ENCODE measurements at regions not wholly inside any gene's neighbourhood (a gene's known extent, or its start where the extent isn't known, plus 50 kb on each side); places are given as distances from the start of the nearest gene placed in this dataset.

DNA sequence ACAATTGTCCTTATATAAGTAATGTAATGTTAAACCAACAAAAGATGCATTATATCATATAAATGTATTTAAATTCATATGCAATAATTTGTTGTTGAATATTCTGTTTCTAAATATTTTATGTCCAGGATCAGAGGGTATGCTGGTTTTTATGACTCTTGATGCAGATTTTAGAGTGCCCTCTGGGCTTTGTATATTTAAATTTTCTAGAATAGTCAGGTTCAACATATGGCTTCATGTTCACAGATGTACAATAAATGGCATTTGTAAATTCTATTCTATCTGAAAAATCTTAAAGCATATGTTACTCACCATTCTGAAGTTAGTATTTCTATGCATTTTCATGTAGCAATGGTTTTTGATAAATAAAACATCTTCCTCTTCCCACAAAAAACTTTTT lies 1555.4 kb downstream of the PCDH18 start:
- Histone ChIP-seq H3K27ac (no peak overlapping the region), H3K36me3 (no peaks in the 10 kb centered on the region), H3K9me3 (no peaks in the 10 kb centered on the region), H3K4me1 (no peaks in the 10 kb centered on the region), H3K4me3 (no peak overlapping the region), H3K27me3 (no peaks in the 10 kb centered on the region)
- intact Hi-C loops (cut with DNase I; ENCODE audit: low total_unique reads), result no loop called here
- TF ChIP-seq, protein P1, sequence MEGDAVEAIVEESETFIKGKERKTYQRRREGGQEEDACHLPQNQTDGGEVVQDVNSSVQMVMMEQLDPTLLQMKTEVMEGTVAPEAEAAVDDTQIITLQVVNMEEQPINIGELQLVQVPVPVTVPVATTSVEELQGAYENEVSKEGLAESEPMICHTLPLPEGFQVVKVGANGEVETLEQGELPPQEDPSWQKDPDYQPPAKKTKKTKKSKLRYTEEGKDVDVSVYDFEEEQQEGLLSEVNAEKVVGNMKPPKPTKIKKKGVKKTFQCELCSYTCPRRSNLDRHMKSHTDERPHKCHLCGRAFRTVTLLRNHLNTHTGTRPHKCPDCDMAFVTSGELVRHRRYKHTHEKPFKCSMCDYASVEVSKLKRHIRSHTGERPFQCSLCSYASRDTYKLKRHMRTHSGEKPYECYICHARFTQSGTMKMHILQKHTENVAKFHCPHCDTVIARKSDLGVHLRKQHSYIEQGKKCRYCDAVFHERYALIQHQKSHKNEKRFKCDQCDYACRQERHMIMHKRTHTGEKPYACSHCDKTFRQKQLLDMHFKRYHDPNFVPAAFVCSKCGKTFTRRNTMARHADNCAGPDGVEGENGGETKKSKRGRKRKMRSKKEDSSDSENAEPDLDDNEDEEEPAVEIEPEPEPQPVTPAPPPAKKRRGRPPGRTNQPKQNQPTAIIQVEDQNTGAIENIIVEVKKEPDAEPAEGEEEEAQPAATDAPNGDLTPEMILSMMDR (IDR thresholded peaks at IDR 0.05), result no peak
- TF ChIP-seq POLR2A (IDR thresholded peaks at IDR 0.05), result no peak
- no peak for DNase-seq

DNA sequence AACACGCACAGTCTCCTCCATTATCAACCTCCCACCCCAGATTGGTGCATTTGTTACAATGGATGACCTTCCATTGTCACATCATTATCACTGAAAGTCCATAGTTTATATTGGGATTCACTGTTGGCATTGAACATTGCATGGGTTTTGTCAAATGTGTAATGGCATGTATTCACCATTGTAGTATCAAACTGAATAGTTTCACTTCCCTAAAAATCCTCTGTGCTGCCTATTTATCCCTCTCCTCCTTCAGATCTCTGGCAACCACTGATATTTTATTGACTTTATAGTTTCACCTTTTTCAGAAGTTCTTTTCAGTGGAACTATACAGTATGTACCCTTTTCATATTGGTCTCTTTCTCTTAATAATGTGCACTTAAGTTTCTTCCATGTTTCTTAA lies 1565.4 kb downstream of the PCDH18 start:
- intact Hi-C loops (cut with DNase I; ENCODE audit: low total_unique reads), result no loop called here
- TF ChIP-seq, protein P1 (IDR thresholded peaks at IDR 0.05), result no peak
- no peak for TF ChIP-seq POLR2A (IDR thresholded peaks at IDR 0.05)
- no peaks in the 10 kb centered on the region for H3K9me3 ChIP-seq
- no peak for DNase-seq
- no peak overlapping the region for H3K4me3 ChIP-seq
- H3K27me3 ChIP-seq, result no peaks in the 10 kb centered on the region
- no peaks in the 10 kb centered on the region for H3K4me1 ChIP-seq
- H3K36me3 ChIP-seq, result no peaks in the 10 kb centered on the region
- H3K27ac ChIP-seq, result no peak overlapping the region

DNA sequence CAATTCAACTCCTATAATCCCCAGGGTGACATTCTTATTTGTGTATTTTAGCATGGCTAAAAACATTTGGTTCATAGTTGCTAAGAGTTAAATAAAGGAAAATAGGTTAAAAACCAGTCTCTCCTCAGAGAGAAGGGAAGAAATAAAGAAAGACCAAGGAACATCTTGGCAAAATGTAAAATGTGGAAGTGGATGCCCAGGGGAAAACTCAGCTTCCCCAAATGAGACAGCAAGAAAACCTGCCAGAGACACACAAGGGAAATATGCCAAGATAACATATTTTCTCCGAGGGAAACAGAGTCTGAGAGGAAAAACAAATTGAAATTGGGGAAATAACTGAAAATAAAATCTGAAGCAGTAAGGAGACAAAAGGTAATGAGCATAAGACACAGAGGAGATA lies 1569.3 kb downstream of the PCDH18 start:
- no peak for DNase-seq
- intact Hi-C loops (cut with DNase I; ENCODE audit: low total_unique reads), result no loop called here
- Histone ChIP-seq H3K4me1 (no peaks in the 10 kb centered on the region), H3K36me3 (no peaks in the 10 kb centered on the region), H3K4me3 (no peak overlapping the region), H3K27me3 (no peaks in the 10 kb centered on the region), H3K27ac (no peak overlapping the region), H3K9me3 (no peaks in the 10 kb centered on the region)
- TF ChIP-seq, protein P1 (IDR thresholded peaks at IDR 0.05), result no peak
- TF ChIP-seq POLR2A (IDR thresholded peaks at IDR 0.05), result no peak

DNA sequence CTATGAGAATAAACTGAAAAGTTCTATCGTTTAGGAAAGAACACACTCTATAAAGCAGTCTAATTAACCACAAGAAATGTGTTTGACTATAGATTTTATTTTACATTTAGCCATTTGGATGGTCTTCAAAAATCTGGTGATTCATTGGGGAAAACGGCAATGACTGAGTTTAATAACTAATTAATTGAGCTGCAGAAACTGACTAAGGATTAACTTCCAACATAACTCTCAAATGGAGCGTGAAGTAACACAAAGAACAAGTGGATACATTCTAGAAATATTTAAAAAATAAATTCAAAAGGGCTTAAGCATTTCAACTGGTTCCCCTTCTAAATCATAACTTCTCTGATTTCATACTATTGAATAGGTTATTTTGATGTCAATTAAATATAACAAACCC lies 1582.4 kb downstream of the PCDH18 start:
- Histone ChIP-seq H3K4me1 (no peaks in the 10 kb centered on the region), H3K27ac (no peak overlapping the region), H3K27me3 (no peaks in the 10 kb centered on the region), H3K36me3 (peaks cover 0 to 3% of the 10 kb centered on the region in 2 donors), H3K4me3 (no peak overlapping the region), H3K9me3 (no peaks in the 10 kb centered on the region)
- DNase-seq, result no peak
- intact Hi-C loops (cut with DNase I; ENCODE audit: low total_unique reads), result no loop called here
- TF ChIP-seq, protein P1 (IDR thresholded peaks at IDR 0.05), result no peak
- no peak for TF ChIP-seq POLR2A (IDR thresholded peaks at IDR 0.05)

DNA sequence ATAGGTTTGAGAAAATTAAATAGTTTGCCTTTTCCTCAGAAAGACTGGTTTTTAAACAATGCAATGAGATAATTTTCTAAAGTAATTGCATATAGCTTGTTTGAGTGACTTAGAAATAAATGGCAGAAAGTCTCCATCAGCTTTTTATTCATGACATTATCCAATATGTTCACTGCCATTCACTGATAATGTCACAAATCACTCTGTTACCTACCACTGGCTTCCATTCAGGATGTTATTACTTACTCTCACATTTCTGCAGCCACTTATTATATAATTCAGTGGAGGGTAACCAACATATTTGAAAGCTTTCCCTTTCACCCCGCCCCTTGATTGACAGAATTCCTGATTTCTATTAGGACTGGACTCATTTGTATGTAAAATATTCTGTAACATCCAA lies 1583.5 kb downstream of the PCDH18 start:
- Histone ChIP-seq H3K27ac (no peak overlapping the region), H3K4me3 (no peak overlapping the region)

More for the DNA sequence above, 1583.5 kb downstream of the PCDH18 start:
- intact Hi-C loops (cut with DNase I; ENCODE audit: low total_unique reads), result no loop called here
- TF ChIP-seq POLR2A (IDR thresholded peaks at IDR 0.05), result no peak
- TF ChIP-seq, protein P1 (IDR thresholded peaks at IDR 0.05), result no peak
- H3K27me3 ChIP-seq, result no peaks in the 10 kb centered on the region
- no peaks in the 10 kb centered on the region for H3K9me3 ChIP-seq
- no peaks in the 10 kb centered on the region for H3K4me1 ChIP-seq
- H3K36me3 ChIP-seq, result peaks cover 0 to 3% of the 10 kb centered on the region in 2 donors
- DNase-seq, result no peak
